H9 (cell line): ENCODE measurements at regions not wholly inside any gene's neighbourhood (a gene's known extent, or its start where the extent isn't known, plus 50 kb on each side); places are given as distances from the start of the nearest gene placed in this dataset.

ENCODE experiments used
- DNase-seq: peaks from one replicate; pipeline ENCODE4 v3.0.0-alpha.2; 2017
- H2AFZ ChIP-seq: one replicate; pipeline ENCODE4 v1.6.1; 2013; ENCODE audit warnings: mild to moderate bottlenecking, low read length, control low read depth, moderate library complexity
- H2AK5ac ChIP-seq: 2 replicates; pipeline ENCODE4 v1.6.1; 2013; ENCODE audit warnings: low read length, control low read depth, mixed read lengths; ENCODE audit not compliant: insufficient read length
- H2BK120ac ChIP-seq: one replicate; pipeline ENCODE4 v1.6.1; 2013; ENCODE audit warnings: low read depth, mild to moderate bottlenecking, low read length, control low read depth, inconsistent platforms; ENCODE audit not compliant: poor library complexity, severe bottlenecking
- H2BK12ac ChIP-seq: 2 replicates; pipeline ENCODE4 v1.6.1; 2013; ENCODE audit warnings: low read length, control low read depth, mixed read lengths, low read depth; ENCODE audit not compliant: insufficient read length
- H2BK15ac ChIP-seq: 2 replicates; pipeline ENCODE4 v1.6.1; 2013; ENCODE audit warnings: low read depth, low read length, control low read depth
- H2BK20ac ChIP-seq: one replicate; pipeline ENCODE4 v1.6.1; 2013; ENCODE audit warnings: low read depth, mild to moderate bottlenecking, low read length, control low read depth, inconsistent platforms; ENCODE audit not compliant: poor library complexity, severe bottlenecking
- H2BK5ac ChIP-seq: 2 replicates; pipeline ENCODE4 v1.6.1; 2013; ENCODE audit warnings: low read length, control low read depth, mixed read lengths; ENCODE audit not compliant: insufficient read length
- H3K14ac ChIP-seq: 2 replicates; pipeline ENCODE4 v1.6.1; 2013; ENCODE audit warnings: low read length, control low read depth; ENCODE audit not compliant: insufficient read depth
- H3K18ac ChIP-seq: 2 replicates; pipeline ENCODE4 v1.6.1; 2013; ENCODE audit warnings: low read depth, mild to moderate bottlenecking, mixed read lengths, low read length, control low read depth; ENCODE audit not compliant: insufficient read length
- H3K23ac ChIP-seq: 2 replicates; pipeline ENCODE4 v1.6.1; 2013; ENCODE audit warnings: low read length, control low read depth, mixed read lengths, low read depth; ENCODE audit not compliant: insufficient read length
- H3K23me2 ChIP-seq: 2 replicates; pipeline ENCODE4 v1.6.1; 2013; ENCODE audit warnings: low read depth, mild to moderate bottlenecking, mixed read lengths, low read length, control low read depth; ENCODE audit not compliant: insufficient read length, poor library complexity, severe bottlenecking
- H3K27ac ChIP-seq: 2 replicates; pipeline ENCODE4 v1.5.1; 2013; ENCODE audit warnings: low read length, control low read depth, mixed read lengths, low read depth; ENCODE audit not compliant: insufficient read length
- H3K27me3 ChIP-seq: 2 replicates; pipeline ENCODE4 v1.6.1; 2013; ENCODE audit warnings: low read length, control low read depth, inconsistent platforms; ENCODE audit not compliant: insufficient read depth
- H3K4ac ChIP-seq: 2 replicates; pipeline ENCODE4 v1.6.1; 2013; ENCODE audit warnings: low read depth, mild to moderate bottlenecking, control low read depth, inconsistent platforms, low read length, moderate library complexity
- H3K4me1 ChIP-seq: 2 replicates; pipeline ENCODE4 v1.6.1; 2013; ENCODE audit warnings: low read length, control low read depth, inconsistent platforms; ENCODE audit not compliant: insufficient read depth
- H3K4me2 ChIP-seq: 2 replicates; pipeline ENCODE4 v1.6.1; 2013; ENCODE audit warnings: low read length, control low read depth, mixed read lengths; ENCODE audit not compliant: insufficient read length, insufficient read depth
- H3K56ac ChIP-seq: 2 replicates; pipeline ENCODE4 v1.6.1; 2013; ENCODE audit warnings: low read depth, mild to moderate bottlenecking, mixed read lengths, low read length, control low read depth; ENCODE audit not compliant: insufficient read length
- H3K79me1 ChIP-seq: 2 replicates; pipeline ENCODE4 v1.6.1; 2013; ENCODE audit warnings: low read depth, mild to moderate bottlenecking, moderate library complexity, low read length, control low read depth, inconsistent platforms; ENCODE audit not compliant: insufficient read depth, poor library complexity, severe bottlenecking
- H3K79me2 ChIP-seq: 2 replicates; pipeline ENCODE4 v1.6.1; 2013; ENCODE audit warnings: low read length, control low read depth, inconsistent platforms; ENCODE audit not compliant: insufficient read depth
- H3K9ac ChIP-seq: 2 replicates; pipeline ENCODE4 v1.6.1; 2013; ENCODE audit warnings: low read length, control low read depth, mixed read lengths; ENCODE audit not compliant: insufficient read length; ENCODE audit errors: extremely low read depth
- H3K9me3 ChIP-seq: one replicate; pipeline ENCODE4 v1.6.1; 2013; ENCODE audit warnings: low read depth, low read length, inconsistent platforms; ENCODE audit not compliant: control insufficient read depth
- H3T11ph ChIP-seq: one replicate; pipeline ENCODE4 v1.6.1; 2013; ENCODE audit warnings: mild to moderate bottlenecking, low read length, control low read depth, inconsistent platforms
- H4K20me1 ChIP-seq: one replicate; pipeline ENCODE4 v1.6.1; 2013; ENCODE audit not compliant: control insufficient read depth, insufficient read length, insufficient read depth
- H4K5ac ChIP-seq: 2 replicates; pipeline ENCODE4 v1.6.1; 2013; ENCODE audit warnings: low read depth, mild to moderate bottlenecking, mixed read lengths, low read length, control low read depth; ENCODE audit not compliant: insufficient read length
- H4K8ac ChIP-seq: replicated peaks from 2 replicates; pipeline ENCODE4 v1.6.1; 2013; ENCODE audit warnings: low read length, control low read depth, mixed read lengths, low read depth; ENCODE audit not compliant: insufficient read length
- H4K91ac ChIP-seq: 2 replicates; pipeline ENCODE4 v1.6.1; 2013; ENCODE audit warnings: low read depth, mild to moderate bottlenecking, moderate library complexity, mixed read lengths, low read length, control low read depth; ENCODE audit not compliant: insufficient read length
- H3K27ac Mint-ChIP-seq, 3 experiments: 2 replicates in 2 of 3; 3 replicates in 1 of 3; pipeline ENCODE4 v1.8.0; 2020 to 2021; ENCODE audit warnings: mixed read lengths in 3 of 3, mild to moderate bottlenecking in 1 of 3, moderate library complexity in 1 of 3
- H3K27me3 Mint-ChIP-seq: 2 replicates; pipeline ENCODE4 v1.8.0; 2021; ENCODE audit warnings: low read depth, mild to moderate bottlenecking, moderate library complexity, mixed read lengths
- H3K36me3 Mint-ChIP-seq, 3 experiments: 2 replicates in 2 of 3; 3 replicates in 1 of 3; pipeline ENCODE4 v1.8.0; 2020 to 2021; ENCODE audit warnings: low read depth in 3 of 3, mixed read lengths in 3 of 3; ENCODE audit not compliant: insufficient read depth in 1 of 3
- H3K4me1 Mint-ChIP-seq, 2 experiments: 2 replicates each; pipeline ENCODE4 v1.8.0; 2020; ENCODE audit warnings: mixed read lengths in 2 of 2
- H3K4me3 Mint-ChIP-seq, 2 experiments: 2 replicates in 1 of 2; 3 replicates in 1 of 2; pipeline ENCODE4 v1.8.0; 2020 to 2021; ENCODE audit warnings: mild to moderate bottlenecking in 2 of 2, mixed read lengths in 2 of 2, moderate library complexity in 1 of 2
- H3K9me3 Mint-ChIP-seq, 2 experiments: 2 replicates in 1 of 2; 3 replicates in 1 of 2; pipeline ENCODE4 v1.8.0; 2020; ENCODE audit warnings: mild to moderate bottlenecking in 2 of 2, mixed read lengths in 2 of 2, moderate library complexity in 1 of 2
- WGBS: extraction: QIAGEN DNeasy Blood & Tissue Kit; methylation state at CpG from one replicate; pipeline ENCODE4 v1.1.7; 2013; ENCODE audit warnings: missing lambda C conversion rate, low lambda C conversion rate, mixed read lengths; ENCODE audit not compliant: insufficient read length; ENCODE audit errors: extremely low coverage; 5-methylcytosine and 5-hydroxymethylcytosine counted together
- TF ChIP-seq, protein P1 (sequence below): fragments of 200-600 bp; sonication (generic); conservative IDR thresholded peaks from 3 replicates; pipeline ENCODE4 v1.8.0; 2021; ENCODE audit warnings: antibody characterized with exemption, mild to moderate bottlenecking

- Histone ChIP-seq H3K79me2 (no peaks in the 10 kb centered on the region), H3K27me3 (no peaks in the 10 kb centered on the region), H3K4me1 (no peaks in the 10 kb centered on the region), H2BK15ac (no peak overlapping the region), H3K27ac (no peak overlapping the region), H3K9me3 (no peaks in the 10 kb centered on the region), H3K56ac (no peak overlapping the region), H3K14ac (no peak overlapping the region), H2AK5ac (no peak overlapping the region), H4K91ac (no peak overlapping the region), H3K23ac (no peak overlapping the region), H3K23me2 (no peaks in the 10 kb centered on the region), H4K8ac (no peak overlapping the region), H2BK20ac (no peak overlapping the region), H2BK120ac (no peak overlapping the region), H2BK12ac (no peak overlapping the region), H2AFZ (no peak overlapping the region), H4K20me1 (no peaks in the 10 kb centered on the region), H2BK5ac (no peak overlapping the region), H3K4ac (no peak overlapping the region), H3K18ac (no peak overlapping the region), H4K5ac (no peak overlapping the region), H3T11ph (no peak overlapping the region), H3K4me2 (no peak overlapping the region), H3K9ac (no peak overlapping the region), H3K79me1 (no peaks in the 10 kb centered on the region)
- Mint-ChIP-seq H3K4me3 (no peak overlapping the region), H3K27ac (peak overlapping the region in 1 of 3 experiments; percentile 57; a peak in 1 of 7 replicates), H3K9me3 (no peaks in the 10 kb centered on the region), H3K27me3 (no peaks in the 10 kb centered on the region), H3K4me1 (peaks cover 2 to 7% of the 10 kb centered on the region in 2 experiments; a peak in 3 of 4 replicates), H3K36me3 (no peaks in the 10 kb centered on the region)
- no CpG with 5 or more reads among the region's 3 CpGs for WGBS
- DNase-seq = no peak
- TF ChIP-seq, protein P1, sequence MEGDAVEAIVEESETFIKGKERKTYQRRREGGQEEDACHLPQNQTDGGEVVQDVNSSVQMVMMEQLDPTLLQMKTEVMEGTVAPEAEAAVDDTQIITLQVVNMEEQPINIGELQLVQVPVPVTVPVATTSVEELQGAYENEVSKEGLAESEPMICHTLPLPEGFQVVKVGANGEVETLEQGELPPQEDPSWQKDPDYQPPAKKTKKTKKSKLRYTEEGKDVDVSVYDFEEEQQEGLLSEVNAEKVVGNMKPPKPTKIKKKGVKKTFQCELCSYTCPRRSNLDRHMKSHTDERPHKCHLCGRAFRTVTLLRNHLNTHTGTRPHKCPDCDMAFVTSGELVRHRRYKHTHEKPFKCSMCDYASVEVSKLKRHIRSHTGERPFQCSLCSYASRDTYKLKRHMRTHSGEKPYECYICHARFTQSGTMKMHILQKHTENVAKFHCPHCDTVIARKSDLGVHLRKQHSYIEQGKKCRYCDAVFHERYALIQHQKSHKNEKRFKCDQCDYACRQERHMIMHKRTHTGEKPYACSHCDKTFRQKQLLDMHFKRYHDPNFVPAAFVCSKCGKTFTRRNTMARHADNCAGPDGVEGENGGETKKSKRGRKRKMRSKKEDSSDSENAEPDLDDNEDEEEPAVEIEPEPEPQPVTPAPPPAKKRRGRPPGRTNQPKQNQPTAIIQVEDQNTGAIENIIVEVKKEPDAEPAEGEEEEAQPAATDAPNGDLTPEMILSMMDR = no peak
Measured at GRCh38 chr16:17612336-17612735, 141.6 kb upstream of the XYLT1 start.
